Liver (tissue), 7 donors: ENCODE measurements at regions not wholly inside any gene's neighbourhood (a gene's known extent, or its start where the extent isn't known, plus 50 kb on each side); places are given as distances from the start of the nearest gene placed in this dataset.

Experiments
- DNase-seq: peaks from one replicate; pipeline ENCODE4 v3.0.0-alpha.2; 2017; ENCODE audit warnings: low spot score
- H3K27ac ChIP-seq, 2 donors: one replicate each; pipeline ENCODE4 v1.7.0; 2013; ENCODE audit warnings: inconsistent platforms in 2 of 2, low read length in 2 of 2, control low read depth in 1 of 2, low read depth in 1 of 2, mild to moderate bottlenecking in 1 of 2
- H3K27me3 ChIP-seq, 4 donors: one replicate each; pipeline versions ENCODE4 v1.6.1 to v1.7.0; 2013; ENCODE audit warnings: low read length in 3 of 4, inconsistent platforms in 1 of 4, mild to moderate bottlenecking in 1 of 4, moderate library complexity in 1 of 4; ENCODE audit not compliant: control insufficient read depth in 4 of 4, insufficient read depth in 4 of 4
- H3K36me3 ChIP-seq, 4 donors: one replicate each; pipeline versions ENCODE4 v1.6.1 to v1.7.0; 2013; ENCODE audit warnings: low read length in 3 of 4, mild to moderate bottlenecking in 3 of 4, low read depth in 1 of 4, moderate library complexity in 1 of 4; ENCODE audit not compliant: control insufficient read depth in 4 of 4, insufficient read depth in 3 of 4
- H3K4me1 ChIP-seq, 4 donors: one replicate each; pipeline versions ENCODE4 v1.6.1 to v1.7.0; 2013; ENCODE audit warnings: low read length in 3 of 4, mild to moderate bottlenecking in 3 of 4, moderate library complexity in 1 of 4; ENCODE audit not compliant: control insufficient read depth in 4 of 4, insufficient read depth in 4 of 4
- H3K4me3 ChIP-seq, 3 donors: one replicate each; pipeline versions ENCODE4 v1.6.1 to v1.7.0; 2013; ENCODE audit warnings: low read length in 3 of 3, control low read depth in 1 of 3, low read depth in 1 of 3, mild to moderate bottlenecking in 1 of 3
- H3K9ac ChIP-seq, 2 donors: one replicate each; pipeline ENCODE4 v1.7.0; 2013; ENCODE audit warnings: low read length in 2 of 2, mild to moderate bottlenecking in 2 of 2, moderate library complexity in 2 of 2, control low read depth in 1 of 2, low read depth in 1 of 2
- H3K9me3 ChIP-seq, 4 donors: one replicate each; pipeline versions ENCODE4 v1.6.1 to v1.7.0; 2013; ENCODE audit warnings: low read length in 3 of 4; ENCODE audit not compliant: control insufficient read depth in 4 of 4
- ATF3 ChIP-seq: IDR thresholded peaks from 2 replicates; pipeline ENCODE4 v1.6.1; 2016; ENCODE audit warnings: antibody characterized with exemption
- GABPA ChIP-seq, 2 donors: IDR thresholded peaks in 1 of 2; conservative IDR thresholded peaks in 1 of 2; 2 replicates each; pipeline ENCODE4 v1.6.1; 2016; ENCODE audit warnings: antibody characterized with exemption in 2 of 2, mild to moderate bottlenecking in 1 of 2, moderate library complexity in 1 of 2
- HNF4G ChIP-seq: IDR thresholded peaks from 2 replicates; pipeline ENCODE4 v1.6.1; 2016; ENCODE audit warnings: antibody characterized with exemption
- JUND ChIP-seq, 2 donors: IDR thresholded peaks; 2 replicates each; pipeline ENCODE4 v1.6.1; 2016; ENCODE audit warnings: antibody characterized with exemption in 2 of 2
- RAD21 ChIP-seq, 2 donors: IDR thresholded peaks; 2 replicates each; pipeline ENCODE4 v1.6.1; 2016; ENCODE audit warnings: antibody characterized with exemption in 2 of 2, mild to moderate bottlenecking in 2 of 2
- REST ChIP-seq: IDR thresholded peaks from 2 replicates; pipeline ENCODE4 v1.6.1; 2016; ENCODE audit warnings: antibody characterized with exemption, mild to moderate bottlenecking
- RXRA ChIP-seq, 2 donors: IDR thresholded peaks; 2 replicates each; pipeline ENCODE4 v1.6.1; 2017 to 2018; ENCODE audit warnings: antibody characterized with exemption in 2 of 2, mild to moderate bottlenecking in 1 of 2
- SP1 ChIP-seq: IDR thresholded peaks from 2 replicates; pipeline ENCODE4 v1.6.1; 2018; ENCODE audit warnings: antibody characterized with exemption, mild to moderate bottlenecking
- TAF1 ChIP-seq: conservative IDR thresholded peaks from 2 replicates; pipeline ENCODE4 v1.6.1; 2016; ENCODE audit warnings: antibody characterized with exemption, mild to moderate bottlenecking
- WGBS: extraction: QIAGEN DNeasy Blood & Tissue Kit; methylation state at CpG from one replicate; pipeline ENCODE4 v1.1.7; 2013; 5-methylcytosine and 5-hydroxymethylcytosine counted together
- TF ChIP-seq, protein P1 (sequence below): IDR thresholded peaks from 2 replicates; pipeline ENCODE4 v1.6.1; 2016; ENCODE audit warnings: antibody characterized with exemption
- donor health status: healthy.
- donor health status: healthy.
- donor health status: healthy.
- donor health status: healthy.

DNA sequence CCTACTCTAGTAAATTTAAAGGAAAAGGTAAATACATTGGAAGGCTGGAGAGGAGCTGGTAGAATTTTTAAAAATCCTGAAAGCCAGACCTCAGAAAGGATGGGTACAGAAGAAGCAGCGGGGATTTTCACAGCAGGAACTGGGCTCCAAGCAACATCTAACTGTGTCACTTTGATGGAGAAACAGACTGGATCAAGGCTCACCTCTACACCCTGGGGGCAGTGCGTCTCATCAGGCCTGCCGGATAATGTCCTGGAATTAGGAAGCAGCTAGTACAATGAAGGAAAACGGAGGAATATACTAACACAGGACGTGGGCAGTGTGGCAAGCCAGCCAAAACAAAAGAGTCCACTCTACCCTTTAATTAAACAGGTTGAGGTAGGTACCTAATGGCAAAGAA lies 463.6 kb downstream of the TAF11L14 start:
- no peak for DNase-seq

GRCh38 chr5:18098691-18099090 lies 464.4 kb downstream of the TAF11L14 start:
- H3K9ac ChIP-seq: no peak overlapping the region
- DNase-seq: no peak
- H3K4me1 ChIP-seq: peaks cover 0 to 5% (median 0%) of the 10 kb centered on the region in 4 donors
- H3K36me3 ChIP-seq: no peaks in the 10 kb centered on the region
- WGBS: 59% methylated on average over 2 of the region's 2 CpGs
- peaks cover 0 to 3% (median 0%) of the 10 kb centered on the region in 4 donors for H3K27me3 ChIP-seq
- H3K27ac ChIP-seq: no peak overlapping the region
- no peak overlapping the region for H3K4me3 ChIP-seq
- no peaks in the 10 kb centered on the region for H3K9me3 ChIP-seq
- TF ChIP-seq REST: no peak
- no peak for TF ChIP-seq GABPA (IDR thresholded peaks at IDR 0.05 in 1 of 2, conservative IDR thresholded peaks at IDR 0.05 in 1 of 2)
- no peak for TF ChIP-seq HNF4G
- TF ChIP-seq SP1: no peak
- TF ChIP-seq ATF3: no peak
- TF ChIP-seq, protein P1, sequence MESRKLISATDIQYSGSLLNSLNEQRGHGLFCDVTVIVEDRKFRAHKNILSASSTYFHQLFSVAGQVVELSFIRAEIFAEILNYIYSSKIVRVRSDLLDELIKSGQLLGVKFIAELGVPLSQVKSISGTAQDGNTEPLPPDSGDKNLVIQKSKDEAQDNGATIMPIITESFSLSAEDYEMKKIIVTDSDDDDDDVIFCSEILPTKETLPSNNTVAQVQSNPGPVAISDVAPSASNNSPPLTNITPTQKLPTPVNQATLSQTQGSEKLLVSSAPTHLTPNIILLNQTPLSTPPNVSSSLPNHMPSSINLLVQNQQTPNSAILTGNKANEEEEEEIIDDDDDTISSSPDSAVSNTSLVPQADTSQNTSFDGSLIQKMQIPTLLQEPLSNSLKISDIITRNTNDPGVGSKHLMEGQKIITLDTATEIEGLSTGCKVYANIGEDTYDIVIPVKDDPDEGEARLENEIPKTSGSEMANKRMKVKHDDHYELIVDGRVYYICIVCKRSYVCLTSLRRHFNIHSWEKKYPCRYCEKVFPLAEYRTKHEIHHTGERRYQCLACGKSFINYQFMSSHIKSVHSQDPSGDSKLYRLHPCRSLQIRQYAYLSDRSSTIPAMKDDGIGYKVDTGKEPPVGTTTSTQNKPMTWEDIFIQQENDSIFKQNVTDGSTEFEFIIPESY: no peak
- TF ChIP-seq JUND (IDR thresholded peaks at IDR 0.05): no peak
- TF ChIP-seq TAF1: no peak

More for the DNA sequence above, 463.6 kb downstream of the TAF11L14 start:
- H3K27me3 ChIP-seq: peaks cover 0 to 3% (median 0%) of the 10 kb centered on the region in 4 donors
- 72% methylated on average over 5 of the region's 5 CpGs for WGBS
- no peak overlapping the region for H3K27ac ChIP-seq
- no peaks in the 10 kb centered on the region for H3K9me3 ChIP-seq
- no peak overlapping the region for H3K9ac ChIP-seq
- no peak overlapping the region for H3K4me3 ChIP-seq
- TF ChIP-seq RXRA (IDR thresholded peaks at IDR 0.05): no peak
- TF ChIP-seq, protein P1: no peak
- TF ChIP-seq RAD21 (IDR thresholded peaks at IDR 0.05): no peak
- peaks cover 0 to 5% (median 0%) of the 10 kb centered on the region in 4 donors for H3K4me1 ChIP-seq
- no peaks in the 10 kb centered on the region for H3K36me3 ChIP-seq
